G401 (cell line): ENCODE measurements at regions not wholly inside any gene's neighbourhood (a gene's known extent, or its start where the extent isn't known, plus 50 kb on each side); places are given as distances from the start of the nearest gene placed in this dataset.

Source experiments
- DNase-seq: peaks from one replicate; pipeline ENCODE4 v3.0.0-alpha.2; 2015; ENCODE audit warnings: low spot score
- in situ Hi-C: cut with HindIII; loops from 2 replicates; pipeline ENCODE4 v1.10.0; 2016; ENCODE audit warnings: low sequenced_read_pairs, mixed read lengths

DNA sequence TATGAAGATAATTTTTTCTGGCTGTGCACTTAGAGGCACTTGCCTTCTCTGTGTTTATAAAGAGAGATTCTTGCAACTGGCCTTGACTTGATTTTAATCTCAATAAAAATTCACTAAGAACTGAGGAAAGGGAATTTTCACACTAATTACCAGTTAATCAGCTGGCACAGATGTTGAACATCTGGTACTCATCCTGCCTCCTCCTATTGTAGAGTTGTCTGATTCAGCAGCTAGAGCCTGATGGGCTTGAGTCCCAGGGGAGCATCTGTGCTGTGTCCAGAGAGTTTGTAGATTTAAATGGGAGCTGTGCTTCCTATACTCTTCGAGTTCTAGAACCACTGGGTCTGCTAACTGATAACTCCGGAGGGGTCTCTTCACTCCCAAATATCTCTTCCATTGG is 50.7 kb upstream of the ADRA1D start:
- in situ Hi-C loops, result no loop called here
- DNase-seq, result no peak

DNA sequence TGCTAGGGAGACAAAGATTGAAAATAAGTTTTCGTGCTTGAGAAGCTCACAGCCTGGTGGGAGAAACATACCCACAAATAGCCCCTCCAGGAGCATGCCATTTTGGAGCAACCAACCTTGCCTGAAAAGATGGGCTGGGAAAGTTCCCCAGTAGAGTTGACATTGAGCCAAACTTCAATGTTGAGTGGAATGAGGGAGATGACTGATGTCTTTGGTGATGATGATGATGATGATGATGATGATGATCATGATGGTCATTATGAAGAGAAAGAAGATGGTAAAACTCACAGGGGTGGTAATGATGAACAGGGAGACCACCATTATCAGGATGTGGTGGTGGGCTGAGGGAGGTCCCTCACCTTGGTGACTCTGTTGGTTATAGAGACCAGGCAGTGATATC is 50.1 kb upstream of the ADRA1D start:
- DNase-seq, result no peak
- in situ Hi-C loops, result no loop called here
